HK-2 (cell line): ENCODE measurements at regions not wholly inside any gene's neighbourhood (a gene's known extent, or its start where the extent isn't known, plus 50 kb on each side); places are given as distances from the start of the nearest gene placed in this dataset.
A peak's percentile ranks its signal among the peaks of the same experiment; 100 is the strongest.

Experiments used
- DNase-seq: peaks from one replicate; pipeline ENCODE4 v3.0.0-alpha.2; 2018; ENCODE audit not compliant: unreplicated experiment

GRCh38 chr11:123255909-123256308 is 60.9 kb upstream of the CLMP start:
- DNase-seq = no peak

- DNase-seq = no peak
These were observed 59.3 kb upstream of the CLMP start for GRCh38 chr11:123254357-123254756.

DNA sequence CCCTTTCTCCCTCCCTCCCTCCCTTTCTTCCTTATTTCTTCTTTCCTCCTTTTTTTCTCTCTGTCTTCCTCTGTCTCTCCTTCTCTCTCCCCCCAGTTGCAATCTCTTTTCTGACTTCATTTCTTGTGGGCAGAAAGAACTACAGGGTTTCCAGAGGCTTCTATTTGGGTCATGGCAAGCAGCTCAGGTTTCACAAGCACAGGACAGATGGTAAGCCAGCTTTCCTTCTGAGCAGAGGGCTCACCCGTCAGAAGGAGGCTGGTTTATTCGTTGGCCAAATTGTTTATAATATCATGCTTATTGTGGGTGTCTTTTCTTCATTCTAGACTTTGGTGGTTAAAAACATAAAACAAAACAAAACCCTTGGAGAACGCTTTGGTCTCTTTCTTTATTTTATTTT is 58.9 kb upstream of the CLMP start:
- no peak for DNase-seq

DNA sequence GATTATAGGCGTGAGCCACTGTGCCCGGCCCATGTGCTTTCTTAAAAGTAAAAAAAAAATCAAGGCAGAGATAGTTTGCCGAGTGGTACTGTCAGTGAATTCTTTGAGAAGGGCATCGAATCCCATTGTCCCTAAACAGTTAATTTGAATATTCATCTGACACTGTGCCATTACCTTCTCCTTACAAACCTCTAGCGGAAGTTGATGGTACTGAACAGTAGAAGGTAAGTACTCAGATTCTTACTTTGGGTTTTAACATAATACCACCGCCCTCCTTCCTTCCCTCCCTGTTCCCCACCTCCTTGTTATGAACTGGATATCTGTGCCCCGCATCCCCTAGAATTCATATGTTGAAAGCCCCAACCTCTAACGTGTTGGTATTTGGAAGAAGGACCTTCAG is 58.2 kb upstream of the CLMP start:
- DNase-seq = no peak

DNA sequence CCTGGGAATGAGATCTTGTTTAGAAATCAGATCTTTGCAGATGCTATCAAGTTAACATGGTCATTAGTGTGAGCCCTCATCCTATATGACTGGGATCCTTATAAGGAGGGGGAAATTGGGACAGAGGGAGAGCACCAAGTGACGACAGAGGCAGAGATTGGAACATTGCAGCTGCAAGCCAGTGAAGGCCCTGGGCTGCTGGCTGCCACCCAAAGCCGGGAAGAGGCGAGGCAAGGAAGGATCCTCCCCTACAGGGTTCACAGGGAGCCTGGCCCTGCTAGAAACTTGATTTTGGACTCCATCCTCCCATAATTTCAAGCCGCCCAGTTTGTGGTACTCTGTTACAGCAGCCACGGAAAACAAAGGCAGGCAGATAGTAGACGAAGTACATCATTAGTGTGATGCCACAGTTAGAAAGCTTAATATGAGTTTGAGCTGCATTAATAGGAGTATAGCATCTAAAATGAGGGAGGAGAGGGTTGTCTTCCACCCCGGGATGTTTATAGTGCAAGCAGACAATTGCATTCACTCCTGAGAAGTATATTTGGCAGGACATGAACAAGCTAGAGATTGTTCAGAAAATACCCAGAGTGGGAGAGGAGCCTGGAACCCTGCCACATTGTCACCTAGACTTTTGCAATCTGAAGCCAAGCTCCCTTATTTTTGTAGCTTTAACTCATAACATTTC is 56.8 kb upstream of the CLMP start:
- DNase-seq = no peak

DNA sequence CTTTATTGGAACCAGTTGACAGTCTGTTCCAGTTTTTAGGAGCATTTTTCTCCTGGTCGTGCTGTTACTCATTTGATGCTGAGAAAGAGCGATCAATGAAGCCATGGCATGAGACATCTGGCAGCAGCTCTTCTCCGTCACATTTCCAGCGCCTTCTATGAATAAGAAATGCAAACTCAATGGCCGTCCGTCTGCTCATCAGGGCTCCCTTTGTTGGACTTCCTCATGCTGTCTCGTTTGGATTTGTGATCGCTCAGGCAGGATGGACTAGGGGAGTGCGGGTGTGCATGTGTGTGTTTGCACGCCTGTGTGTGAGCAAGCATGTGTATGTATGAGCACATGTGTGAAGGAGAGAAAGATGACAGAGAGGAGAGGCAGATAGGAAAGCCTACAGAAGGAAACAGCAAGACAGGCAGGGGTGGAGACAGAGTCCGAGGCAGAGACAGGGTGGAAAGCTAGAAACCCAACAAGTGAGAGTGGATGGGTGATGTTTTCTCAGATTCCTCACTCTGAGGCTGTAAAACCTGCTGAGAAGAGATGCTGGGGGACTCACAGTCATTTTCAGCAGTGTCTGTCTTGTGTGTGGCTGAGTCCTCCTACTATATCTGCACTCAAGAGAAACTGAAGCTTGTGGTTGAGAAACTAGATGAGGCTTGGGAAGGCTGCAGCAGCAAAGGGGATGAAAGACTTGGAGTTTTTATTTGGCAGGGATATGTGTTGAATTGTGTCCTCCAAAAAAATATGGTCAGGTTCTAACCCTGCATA is 56.0 kb upstream of the CLMP start:
- DNase-seq = no peak

- DNase-seq = no peak
These were observed 54.3 kb upstream of the CLMP start for GRCh38 chr11:123249354-123249753.

GRCh38 chr11:123247813-123248379 is 52.8 kb upstream of the CLMP start:
- no peak for DNase-seq

GRCh38 chr11:123247496-123247799 is 52.4 kb upstream of the CLMP start:
- no peak for DNase-seq

DNA sequence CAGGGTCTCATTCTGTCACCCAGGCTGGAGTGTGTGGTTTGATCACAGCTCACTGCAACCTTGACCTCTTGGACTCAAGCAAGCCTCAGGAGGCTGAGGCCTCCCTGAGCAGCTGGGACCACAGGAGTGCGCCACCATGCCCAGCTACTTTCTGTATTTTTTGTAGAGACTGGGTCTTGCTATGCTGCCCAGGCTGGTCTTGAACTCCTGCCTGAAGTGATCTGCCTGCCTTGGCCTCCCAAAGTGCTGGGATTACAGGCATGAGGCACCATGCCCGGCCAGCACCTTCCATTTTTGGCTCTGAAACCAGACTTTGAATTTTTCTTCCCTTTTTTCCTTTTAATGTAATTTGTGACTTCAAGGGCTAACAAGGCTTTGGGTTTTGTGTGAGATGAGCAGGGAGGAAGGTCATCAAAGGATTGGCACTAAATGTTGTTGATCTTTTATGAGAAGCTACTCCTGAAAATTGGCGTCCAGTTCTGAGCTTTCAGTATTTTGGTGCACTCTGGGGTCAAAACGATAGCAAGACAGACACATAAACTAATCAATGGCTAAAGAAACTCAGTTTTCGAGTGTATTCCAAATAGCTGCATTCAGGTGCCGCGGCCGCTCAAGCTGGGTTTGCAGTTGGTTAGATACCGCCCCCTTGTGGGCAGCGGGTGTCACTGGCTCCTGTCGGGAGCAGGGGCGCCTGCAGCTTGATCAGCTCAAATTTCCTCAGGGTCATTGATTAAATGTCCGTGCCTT is 51.9 kb upstream of the CLMP start:
- peak; percentile 72 for DNase-seq

GRCh38 chr11:123245567-123245966 is 50.5 kb upstream of the CLMP start:
- DNase-seq = no peak
